Panc1 (cell line): ENCODE measurements at regions not wholly inside any gene's neighbourhood (a gene's known extent, or its start where the extent isn't known, plus 50 kb on each side); places are given as distances from the start of the nearest gene placed in this dataset.

Experiments used
- POLR2AphosphoS5 ChIP-seq: IDR thresholded peaks from 2 replicates; pipeline ENCODE4 v1.6.1; 2012; ENCODE audit warnings: mild to moderate bottlenecking, low read depth, low read length, moderate library complexity
- TF ChIP-seq, protein P1 (sequence below): fragments of 450-650 bp; IDR thresholded peaks from 2 replicates; pipeline ENCODE4 v1.5.1; 2017; ENCODE audit warnings: mild to moderate bottlenecking
- TF ChIP-seq, protein P2 (sequence below), 2 experiments: IDR thresholded peaks; 2 replicates each; pipeline ENCODE4 v1.6.1; 2011 to 2012; ENCODE audit warnings: low read depth in 2 of 2, control low read depth in 1 of 2, low read length in 1 of 2, mild to moderate bottlenecking in 1 of 2, moderate library complexity in 1 of 2; ENCODE audit not compliant: insufficient read depth in 1 of 2

DNA sequence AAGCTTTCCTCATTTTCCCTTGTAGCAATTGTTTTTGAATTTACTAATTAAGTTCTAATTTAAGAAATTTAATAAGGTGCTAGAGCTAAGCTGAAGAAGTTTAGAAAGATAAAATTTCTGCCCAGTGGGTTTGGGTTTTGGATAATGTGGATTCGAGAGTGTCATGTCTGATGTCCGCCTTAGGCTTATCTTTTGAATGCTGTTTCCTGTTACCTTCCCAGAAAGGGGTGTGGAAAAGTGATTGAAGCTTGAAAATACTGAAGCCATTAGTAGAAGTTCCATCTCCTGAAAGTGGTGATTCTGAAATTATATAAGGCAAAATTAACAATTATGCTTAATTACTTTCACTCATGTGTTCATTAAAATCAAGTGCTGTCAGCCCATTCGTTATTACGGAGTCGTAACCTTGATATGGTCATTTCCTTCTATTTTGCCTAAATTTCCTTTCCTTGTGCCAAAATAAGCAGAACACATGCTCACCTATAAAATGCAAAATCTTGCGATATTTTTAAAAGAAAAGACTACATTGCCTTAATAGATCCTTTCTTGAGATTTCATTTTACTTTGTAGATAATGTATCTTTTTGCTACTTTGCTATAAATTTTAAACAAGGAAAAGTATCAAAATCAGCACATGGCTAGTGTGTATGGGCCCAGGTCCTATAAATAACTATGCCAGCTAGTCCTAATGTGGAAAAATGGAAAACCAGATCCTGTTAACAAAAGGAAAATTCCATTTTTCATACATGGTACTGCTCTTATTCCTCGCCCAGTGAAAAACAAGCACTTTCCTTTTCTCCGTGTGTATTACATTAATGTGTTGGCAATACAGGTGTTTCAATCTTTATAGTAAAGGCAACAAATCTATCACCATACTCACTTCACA, 97.3 kb downstream of the ICOS start:
- TF ChIP-seq, protein P1, sequence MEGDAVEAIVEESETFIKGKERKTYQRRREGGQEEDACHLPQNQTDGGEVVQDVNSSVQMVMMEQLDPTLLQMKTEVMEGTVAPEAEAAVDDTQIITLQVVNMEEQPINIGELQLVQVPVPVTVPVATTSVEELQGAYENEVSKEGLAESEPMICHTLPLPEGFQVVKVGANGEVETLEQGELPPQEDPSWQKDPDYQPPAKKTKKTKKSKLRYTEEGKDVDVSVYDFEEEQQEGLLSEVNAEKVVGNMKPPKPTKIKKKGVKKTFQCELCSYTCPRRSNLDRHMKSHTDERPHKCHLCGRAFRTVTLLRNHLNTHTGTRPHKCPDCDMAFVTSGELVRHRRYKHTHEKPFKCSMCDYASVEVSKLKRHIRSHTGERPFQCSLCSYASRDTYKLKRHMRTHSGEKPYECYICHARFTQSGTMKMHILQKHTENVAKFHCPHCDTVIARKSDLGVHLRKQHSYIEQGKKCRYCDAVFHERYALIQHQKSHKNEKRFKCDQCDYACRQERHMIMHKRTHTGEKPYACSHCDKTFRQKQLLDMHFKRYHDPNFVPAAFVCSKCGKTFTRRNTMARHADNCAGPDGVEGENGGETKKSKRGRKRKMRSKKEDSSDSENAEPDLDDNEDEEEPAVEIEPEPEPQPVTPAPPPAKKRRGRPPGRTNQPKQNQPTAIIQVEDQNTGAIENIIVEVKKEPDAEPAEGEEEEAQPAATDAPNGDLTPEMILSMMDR: no peak
- no peak for TF ChIP-seq POLR2AphosphoS5
- TF ChIP-seq, protein P2, sequence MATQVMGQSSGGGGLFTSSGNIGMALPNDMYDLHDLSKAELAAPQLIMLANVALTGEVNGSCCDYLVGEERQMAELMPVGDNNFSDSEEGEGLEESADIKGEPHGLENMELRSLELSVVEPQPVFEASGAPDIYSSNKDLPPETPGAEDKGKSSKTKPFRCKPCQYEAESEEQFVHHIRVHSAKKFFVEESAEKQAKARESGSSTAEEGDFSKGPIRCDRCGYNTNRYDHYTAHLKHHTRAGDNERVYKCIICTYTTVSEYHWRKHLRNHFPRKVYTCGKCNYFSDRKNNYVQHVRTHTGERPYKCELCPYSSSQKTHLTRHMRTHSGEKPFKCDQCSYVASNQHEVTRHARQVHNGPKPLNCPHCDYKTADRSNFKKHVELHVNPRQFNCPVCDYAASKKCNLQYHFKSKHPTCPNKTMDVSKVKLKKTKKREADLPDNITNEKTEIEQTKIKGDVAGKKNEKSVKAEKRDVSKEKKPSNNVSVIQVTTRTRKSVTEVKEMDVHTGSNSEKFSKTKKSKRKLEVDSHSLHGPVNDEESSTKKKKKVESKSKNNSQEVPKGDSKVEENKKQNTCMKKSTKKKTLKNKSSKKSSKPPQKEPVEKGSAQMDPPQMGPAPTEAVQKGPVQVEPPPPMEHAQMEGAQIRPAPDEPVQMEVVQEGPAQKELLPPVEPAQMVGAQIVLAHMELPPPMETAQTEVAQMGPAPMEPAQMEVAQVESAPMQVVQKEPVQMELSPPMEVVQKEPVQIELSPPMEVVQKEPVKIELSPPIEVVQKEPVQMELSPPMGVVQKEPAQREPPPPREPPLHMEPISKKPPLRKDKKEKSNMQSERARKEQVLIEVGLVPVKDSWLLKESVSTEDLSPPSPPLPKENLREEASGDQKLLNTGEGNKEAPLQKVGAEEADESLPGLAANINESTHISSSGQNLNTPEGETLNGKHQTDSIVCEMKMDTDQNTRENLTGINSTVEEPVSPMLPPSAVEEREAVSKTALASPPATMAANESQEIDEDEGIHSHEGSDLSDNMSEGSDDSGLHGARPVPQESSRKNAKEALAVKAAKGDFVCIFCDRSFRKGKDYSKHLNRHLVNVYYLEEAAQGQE (IDR thresholded peaks at IDR 0.05; ENCODE audit: insufficient read depth in 1 of 2, low read depth in 2 of 2, low read length in 1 of 2): no peak
